Hepatocyte (in vitro differentiated cells): ENCODE measurements at regions not wholly inside any gene's neighbourhood (a gene's known extent, or its start where the extent isn't known, plus 50 kb on each side); places are given as distances from the start of the nearest gene placed in this dataset.

Source experiments
- DNase-seq: peaks from one replicate; pipeline ENCODE4 v3.0.0-alpha.2; 2016; ENCODE audit warnings: low spot score
- H2AFZ ChIP-seq: fragments of 200-600 bp; sonication (generic); 2 replicates; pipeline ENCODE4 v1.6.0; 2016; ENCODE audit warnings: antibody characterized with exemption, mild to moderate bottlenecking
- H3K27ac ChIP-seq: fragments of 200-600 bp; sonication (generic); 2 replicates; pipeline ENCODE4 v1.5.1; 2016; ENCODE audit warnings: mild to moderate bottlenecking
- H3K27me3 ChIP-seq: fragments of 200-600 bp; sonication (generic); 2 replicates; pipeline ENCODE4 v1.6.1; 2016
- H3K36me3 ChIP-seq: fragments of 200-600 bp; sonication (generic); replicated peaks from 2 replicates; pipeline ENCODE4 v1.5.1; 2016; ENCODE audit warnings: low read depth; ENCODE audit not compliant: insufficient read depth
- H3K4me1 ChIP-seq: fragments of 200-600 bp; sonication (generic); 2 replicates; pipeline ENCODE4 v1.5.1; 2016; ENCODE audit warnings: mild to moderate bottlenecking, moderate library complexity; ENCODE audit not compliant: insufficient read depth
- H3K4me2 ChIP-seq: fragments of 200-600 bp; sonication (generic); 2 replicates; pipeline ENCODE4 v1.6.0; 2016
- H3K4me3 ChIP-seq: fragments of 200-600 bp; sonication (generic); 2 replicates; pipeline ENCODE4 v1.5.1; 2016; ENCODE audit warnings: mild to moderate bottlenecking
- H3K79me2 ChIP-seq: fragments of 200-600 bp; sonication (generic); 2 replicates; pipeline ENCODE4 v1.6.0; 2017; ENCODE audit warnings: mild to moderate bottlenecking
- H3K9me2 ChIP-seq: fragments of 200-600 bp; sonication (generic); replicated peaks from 2 replicates; pipeline ENCODE4 v1.6.0; 2017; ENCODE audit warnings: mild to moderate bottlenecking; ENCODE audit not compliant: insufficient read depth
- H3K9me3 ChIP-seq: fragments of 200-600 bp; sonication (generic); 2 replicates; pipeline ENCODE4 v1.5.1; 2016; ENCODE audit warnings: low read depth, mild to moderate bottlenecking
- H4K20me1 ChIP-seq: fragments of 200-600 bp; sonication (generic); 2 replicates; pipeline ENCODE4 v1.6.0; 2016; ENCODE audit warnings: mild to moderate bottlenecking; ENCODE audit not compliant: insufficient read depth, poor library complexity, severe bottlenecking
- CTCF ChIP-seq: fragments of 200-600 bp; sonication (generic); IDR thresholded peaks from 2 replicates; pipeline ENCODE4 v1.5.1; 2016; ENCODE audit warnings: antibody characterized with exemption, mild to moderate bottlenecking; ENCODE audit not compliant: poor library complexity
- EZH2 ChIP-seq: fragments of 200-600 bp; sonication (generic); IDR thresholded peaks from 2 replicates; pipeline ENCODE4 v1.6.1; 2016; ENCODE audit warnings: antibody characterized with exemption, mild to moderate bottlenecking, borderline replicate concordance
- EZH2phosphoT487 ChIP-seq: fragments of 200-600 bp; sonication (generic); IDR thresholded peaks from one replicate; pipeline ENCODE4 v1.6.1; 2018; ENCODE audit warnings: antibody characterized with exemption, mild to moderate bottlenecking, low read depth, moderate library complexity; ENCODE audit not compliant: unreplicated experiment, severe bottlenecking
- WGBS: methylation state at CpG from one replicate; pipeline ENCODE4 v1.1.6; 2016; ENCODE audit warnings: low lambda C conversion rate; ENCODE audit errors: missing lambda C conversion rate; 5-methylcytosine and 5-hydroxymethylcytosine counted together

GRCh38 chr2:421406-421805 lies 133.5 kb upstream of the ALKAL2 start:
- Histone ChIP-seq H3K9me3 (no peaks in the 10 kb centered on the region), H3K36me3 (no peaks in the 10 kb centered on the region), H2AFZ (no peak overlapping the region), H3K4me3 (no peak overlapping the region), H3K4me2 (no peak overlapping the region), H3K27me3 (no peaks in the 10 kb centered on the region), H4K20me1 (no peaks in the 10 kb centered on the region), H3K4me1 (no peaks in the 10 kb centered on the region), H3K79me2 (no peaks in the 10 kb centered on the region), H3K27ac (no peak overlapping the region), H3K9me2 (no peaks in the 10 kb centered on the region)
- 97% methylated on average over 14 of the region's 14 CpGs for WGBS
- TF ChIP-seq EZH2phosphoT487: no peak
- no peak for TF ChIP-seq CTCF
- TF ChIP-seq EZH2: no peak
- DNase-seq: no peak

- TF ChIP-seq CTCF (no peak), EZH2phosphoT487 (no peak), EZH2 (no peak)
- Histone ChIP-seq H3K4me1 (no peaks in the 10 kb centered on the region), H4K20me1 (no peaks in the 10 kb centered on the region), H3K9me3 (no peaks in the 10 kb centered on the region), H3K9me2 (no peaks in the 10 kb centered on the region), H3K4me2 (no peak overlapping the region), H3K27me3 (no peaks in the 10 kb centered on the region), H3K79me2 (no peaks in the 10 kb centered on the region), H3K27ac (no peak overlapping the region), H2AFZ (no peak overlapping the region), H3K4me3 (no peak overlapping the region), H3K36me3 (no peaks in the 10 kb centered on the region)
- no peak for DNase-seq
- WGBS: 95% methylated on average over 15 of the region's 28 CpGs
Observed at GRCh38 chr2:419687-420317, 131.9 kb upstream of the ALKAL2 start.

GRCh38 chr2:417662-418061 lies 129.8 kb upstream of the ALKAL2 start:
- TF ChIP-seq EZH2phosphoT487: no peak
- TF ChIP-seq EZH2: no peak
- TF ChIP-seq CTCF: no peak
- Histone ChIP-seq H3K4me2 (no peak overlapping the region), H3K27ac (no peak overlapping the region), H3K9me3 (no peaks in the 10 kb centered on the region), H3K27me3 (no peaks in the 10 kb centered on the region), H3K79me2 (no peaks in the 10 kb centered on the region), H3K4me3 (no peak overlapping the region), H3K9me2 (no peaks in the 10 kb centered on the region), H4K20me1 (no peaks in the 10 kb centered on the region), H3K4me1 (no peaks in the 10 kb centered on the region), H3K36me3 (no peaks in the 10 kb centered on the region), H2AFZ (no peak overlapping the region)
- WGBS: 72% methylated on average over 5 of the region's 5 CpGs
- DNase-seq: no peak

GRCh38 chr2:417006-417405 lies 129.1 kb upstream of the ALKAL2 start:
- Histone ChIP-seq H3K4me3 (no peak overlapping the region), H3K4me1 (no peaks in the 10 kb centered on the region), H3K9me3 (no peaks in the 10 kb centered on the region), H3K4me2 (no peak overlapping the region), H3K9me2 (no peaks in the 10 kb centered on the region), H4K20me1 (no peaks in the 10 kb centered on the region), H3K79me2 (no peaks in the 10 kb centered on the region), H2AFZ (no peak overlapping the region), H3K27me3 (no peaks in the 10 kb centered on the region), H3K27ac (no peak overlapping the region), H3K36me3 (no peaks in the 10 kb centered on the region)
- DNase-seq: no peak
- WGBS: 85% methylated on average over 3 of the region's 3 CpGs
- TF ChIP-seq EZH2phosphoT487 (no peak), CTCF (no peak), EZH2 (no peak)
